ENCODE measurements at regions not wholly inside any gene's neighbourhood (a gene's known extent, or its start where the extent isn't known, plus 50 kb on each side); places are given as distances from the start of the nearest gene placed in this dataset.

DNA sequence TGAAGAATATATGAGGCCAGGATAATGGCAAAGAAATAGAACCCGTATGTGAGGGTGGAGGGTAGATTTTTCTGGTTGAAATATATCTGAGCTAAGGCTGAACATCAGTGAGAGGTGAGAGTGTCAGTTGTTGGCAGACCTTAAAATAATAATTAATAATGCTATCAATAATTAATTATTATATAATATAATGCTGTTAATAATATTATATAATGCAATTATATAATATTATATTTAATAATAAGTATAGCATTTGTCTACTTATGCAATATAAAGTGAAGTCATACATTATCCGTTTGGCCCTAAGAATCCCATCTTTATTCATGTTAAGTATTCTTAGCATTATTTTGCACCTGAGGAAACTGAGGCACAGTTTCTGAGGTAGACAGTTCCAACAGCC is 269.9 kb upstream of the FZD8 start:
- intact Hi-C loops (cut with micrococcal nuclease) = loop anchor here (5.0 kb wide), 2 partner anchors 260 to 270 kb away; partner anchors contain the start of gene FZD8

More for the DNA sequence above, 269.9 kb upstream of the FZD8 start:
- H3K4me1 ChIP-seq (ENCODE audit: control insufficient read depth, extremely low read depth, insufficient read depth, low read length) = peaks cover 35% of the 10 kb centered on the region
- dilution Hi-C loops (cut with MboI; ENCODE audit: extremely low pct_ligation_motif_present, low sequenced_read_pairs) = no loop called here
- DNase-seq (ENCODE audit: low read depth, low spot score) (no peak), FAIRE-seq (no peak)
- POLR2A ChIA-PET = no interaction called here
- H3K36me3 ChIP-seq (ENCODE audit: control insufficient read depth in 2 of 2, extremely low read depth in 1 of 2, insufficient read depth in 2 of 2, low read length in 2 of 2) = no peaks in the 10 kb centered on the region
- no peaks in the 10 kb centered on the region for H3K27me3 ChIP-seq (ENCODE audit: control insufficient read depth in 2 of 2, insufficient read depth in 2 of 2, low read length in 2 of 2)
- no peak overlapping the region for H2AFZ ChIP-seq (ENCODE audit: low read depth, low read length)
- no peak overlapping the region for H3K4me3 ChIP-seq (replicated peaks in 1 of 3; ENCODE audit: insufficient read depth in 1 of 3, low read depth in 1 of 3, low read length in 3 of 3)
- no peak overlapping the region for H3K9ac ChIP-seq (replicated peaks; ENCODE audit: extremely low read depth, insufficient read depth, low read length)
- no TSS peak for BruUV-seq (replicated peaks)
- no peaks in the 10 kb centered on the region for H3K79me2 ChIP-seq (ENCODE audit: control insufficient read depth, insufficient read depth, low read length)
- CTCF ChIA-PET = no interaction called here
- no peaks in the 10 kb centered on the region for H3K9me1 ChIP-seq (replicated peaks; ENCODE audit: control insufficient read depth, extremely low read depth, insufficient read depth, low read length)
- H3K9me3 ChIP-seq (replicated peaks; ENCODE audit: control insufficient read depth, insufficient read depth, low read length) = no peaks in the 10 kb centered on the region
- H3K4me2 ChIP-seq (ENCODE audit: insufficient read depth, low read length) = no peak overlapping the region
- no peak overlapping the region for H3K27ac ChIP-seq (ENCODE audit: insufficient read depth, low read depth, low read length)
- TF ChIP-seq EZH2 (IDR thresholded peaks at IDR 0.05; ENCODE audit: borderline replicate concordance, low read depth, low read length, severe bottlenecking) (no peak), MYC (IDR thresholded peaks at IDR 0.05; ENCODE audit: low read depth, low read length) (no peak), GATA2 (IDR thresholded peaks at IDR 0.05; ENCODE audit: insufficient read depth, insufficient read length, low read depth, low read length) (no peak), POLR2A (IDR thresholded peaks at IDR 0.05; ENCODE audit: low read depth, low read length) (no peak), POLR2AphosphoS5 (IDR thresholded peaks at IDR 0.05; ENCODE audit: insufficient read depth, low read depth, low read length) (no peak), JUN (IDR thresholded peaks at IDR 0.05; ENCODE audit: borderline replicate concordance, insufficient read depth, insufficient read length, low read depth) (no peak), FOS (IDR thresholded peaks at IDR 0.05; ENCODE audit: borderline replicate concordance, insufficient read depth, low read length) (no peak)
- TF ChIP-seq, protein P1, sequence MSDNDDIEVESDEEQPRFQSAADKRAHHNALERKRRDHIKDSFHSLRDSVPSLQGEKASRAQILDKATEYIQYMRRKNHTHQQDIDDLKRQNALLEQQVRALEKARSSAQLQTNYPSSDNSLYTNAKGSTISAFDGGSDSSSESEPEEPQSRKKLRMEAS (IDR thresholded peaks at IDR 0.05; ENCODE audit: insufficient read depth, insufficient read length) = no peak
- TF ChIP-seq, protein P2, sequence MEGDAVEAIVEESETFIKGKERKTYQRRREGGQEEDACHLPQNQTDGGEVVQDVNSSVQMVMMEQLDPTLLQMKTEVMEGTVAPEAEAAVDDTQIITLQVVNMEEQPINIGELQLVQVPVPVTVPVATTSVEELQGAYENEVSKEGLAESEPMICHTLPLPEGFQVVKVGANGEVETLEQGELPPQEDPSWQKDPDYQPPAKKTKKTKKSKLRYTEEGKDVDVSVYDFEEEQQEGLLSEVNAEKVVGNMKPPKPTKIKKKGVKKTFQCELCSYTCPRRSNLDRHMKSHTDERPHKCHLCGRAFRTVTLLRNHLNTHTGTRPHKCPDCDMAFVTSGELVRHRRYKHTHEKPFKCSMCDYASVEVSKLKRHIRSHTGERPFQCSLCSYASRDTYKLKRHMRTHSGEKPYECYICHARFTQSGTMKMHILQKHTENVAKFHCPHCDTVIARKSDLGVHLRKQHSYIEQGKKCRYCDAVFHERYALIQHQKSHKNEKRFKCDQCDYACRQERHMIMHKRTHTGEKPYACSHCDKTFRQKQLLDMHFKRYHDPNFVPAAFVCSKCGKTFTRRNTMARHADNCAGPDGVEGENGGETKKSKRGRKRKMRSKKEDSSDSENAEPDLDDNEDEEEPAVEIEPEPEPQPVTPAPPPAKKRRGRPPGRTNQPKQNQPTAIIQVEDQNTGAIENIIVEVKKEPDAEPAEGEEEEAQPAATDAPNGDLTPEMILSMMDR (IDR thresholded peaks at IDR 0.05; ENCODE audit: extremely low read depth in 1 of 2, insufficient read depth in 1 of 2, low read depth in 1 of 2, low read length in 2 of 2) = no peak
- H4K20me1 ChIP-seq (replicated peaks; ENCODE audit: control insufficient read depth, extremely low read depth, insufficient read depth, low read length) = no peaks in the 10 kb centered on the region

Data from endothelial cell of umbilical vein (primary cell).